GM12878 (cell line): ENCODE measurements at regions not wholly inside any gene's neighbourhood (a gene's known extent, or its start where the extent isn't known, plus 50 kb on each side); places are given as distances from the start of the nearest gene placed in this dataset.

Experiments
- BHLHE40 ChIP-seq, 2 experiments: fragments of 450-650 bp in 1 of 2; IDR thresholded peaks; 2 replicates each; pipeline ENCODE4 v1.6.1; 2011 to 2017; ENCODE audit warnings: low read depth in 2 of 2, borderline replicate concordance in 1 of 2, improper control_type of control experiment in 1 of 2, low read length in 1 of 2, mild to moderate bottlenecking in 1 of 2
- ETV6 ChIP-seq, 2 experiments: fragments of 450-650 bp in 1 of 2; IDR thresholded peaks in 1 of 2; conservative IDR thresholded peaks in 1 of 2; 2 replicates each; pipeline ENCODE4 v1.6.1; 2014; ENCODE audit warnings: antibody characterized with exemption in 1 of 2, borderline replicate concordance in 1 of 2, low read depth in 1 of 2, mild to moderate bottlenecking in 1 of 2, moderate library complexity in 1 of 2
- HDAC2 ChIP-seq: fragments of 200-600 bp; sonication (generic); IDR thresholded peaks from 2 replicates; pipeline ENCODE4 v1.6.1; 2017
- HSF1 ChIP-seq: fragments of 150-350 bp; IDR thresholded peaks from 2 replicates; pipeline ENCODE4 v1.6.1; 2014; ENCODE audit warnings: mild to moderate bottlenecking, low read depth, low read length
- KAT2A ChIP-seq: conservative IDR thresholded peaks from 2 replicates; pipeline ENCODE4 v1.6.1; 2011; ENCODE audit warnings: low read depth, low read length; ENCODE audit not compliant: control insufficient read depth
- LARP7 ChIP-seq: fragments of 450-650 bp; IDR thresholded peaks from 2 replicates; pipeline ENCODE4 v1.6.1; 2017; ENCODE audit warnings: mild to moderate bottlenecking
- MTA2 ChIP-seq: fragments of 450-650 bp; IDR thresholded peaks from 2 replicates; pipeline ENCODE4 v1.6.1; 2016; ENCODE audit warnings: low read depth, mild to moderate bottlenecking, moderate library complexity
- NR2C1 ChIP-seq: fragments of 450-650 bp; IDR thresholded peaks from 2 replicates; pipeline ENCODE4 v1.6.1; 2017; ENCODE audit warnings: antibody characterized with exemption, mild to moderate bottlenecking, moderate library complexity
- NR2F1 ChIP-seq: fragments of 450-650 bp; conservative IDR thresholded peaks from 2 replicates; pipeline ENCODE4 v1.6.1; 2017; ENCODE audit warnings: mild to moderate bottlenecking
- PRDM15 ChIP-seq: fragments of 450-650 bp; formaldehyde crosslinking; IDR thresholded peaks from 2 replicates; pipeline ENCODE4 v1.4.0; 2020; ENCODE audit warnings: mild to moderate bottlenecking, moderate library complexity
- RELB ChIP-seq: fragments of 450-650 bp; IDR thresholded peaks from 2 replicates; pipeline ENCODE4 v1.6.1; 2017; ENCODE audit warnings: low read depth, mild to moderate bottlenecking, moderate library complexity
- REST ChIP-seq: IDR thresholded peaks from 2 replicates; pipeline ENCODE4 v1.6.1; 2012; ENCODE audit warnings: mild to moderate bottlenecking, low read depth, low read length
- ZBTB40 ChIP-seq: fragments of 450-650 bp; IDR thresholded peaks from 2 replicates; pipeline ENCODE4 v1.6.1; 2016; ENCODE audit warnings: mild to moderate bottlenecking, moderate library complexity, borderline replicate concordance

- peak in 1 of 2 experiments; percentile 84; a peak in 1 of 4 replicates for TF ChIP-seq ETV6 (conservative IDR thresholded peaks at IDR 0.05 in 1 of 2, IDR thresholded peaks at IDR 0.05 in 1 of 2; ENCODE audit: borderline replicate concordance in 1 of 2, low read depth in 1 of 2)
- TF ChIP-seq HDAC2: no peak
- no peak for TF ChIP-seq ZBTB40
- TF ChIP-seq MTA2: peak; percentile 95
- TF ChIP-seq HSF1: no peak
- TF ChIP-seq NR2F1: peak; percentile 84
- no peak for TF ChIP-seq REST
- TF ChIP-seq KAT2A: no peak
- peak; percentile 97 for TF ChIP-seq RELB
- TF ChIP-seq BHLHE40 (IDR thresholded peaks at IDR 0.05; ENCODE audit: borderline replicate concordance in 1 of 2, low read depth in 2 of 2, low read length in 1 of 2): peak; percentile 42 to 65; a peak in 2 of 4 replicates
- TF ChIP-seq PRDM15 (CRISPR knock-in tag): no peak
- TF ChIP-seq LARP7: no peak
- TF ChIP-seq NR2C1: no peak
Observed at GRCh38 chr9:99513441-99514112, 291.5 kb downstream of the SEC61B start (continued).
